GM12878 (cell line): ENCODE measurements at regions not wholly inside any gene's neighbourhood (a gene's known extent, or its start where the extent isn't known, plus 50 kb on each side); places are given as distances from the start of the nearest gene placed in this dataset.

ENCODE experiments used
- ATAC-seq: fragments of 200-7000 bp; cut with Tn5 transposase; 3 replicates; pipeline ENCODE4 v1.9.1; 2020; ENCODE audit warnings: mild to moderate bottlenecking, moderate library complexity
- BruUV-seq: library from RNA; stranded (reverse); fragments of 400-500 nt; replicated peaks from 2 replicates; lab custom pipeline; 2021; lab: Mats Ljungman, UMichigan
- CTCF ChIA-PET: fragments of 300-600 bp; sonication (Branson Sonifier 250); formaldehyde crosslinking; extraction: SDS; loops from one replicate; lab custom pipeline; 2021; ENCODE audit warnings: inconsistent platforms; lab: Yijun Ruan, JAX
- POLR2A ChIA-PET: fragments of 350-600 bp; formaldehyde crosslinking; extraction: SDS; loops from one replicate; lab custom pipeline; 2021; ENCODE audit warnings: inconsistent platforms; lab: Charles Lee
- RAD21 ChIA-PET: fragments of 300-600 bp; sonication (Branson Sonifier 250); formaldehyde crosslinking; loops from one replicate; lab custom pipeline; 2023; ENCODE audit warnings: antibody characterized with exemption; ENCODE audit not compliant: unreplicated experiment; lab: Charles Lee
- SMC1A ChIA-PET: fragments of 300-600 bp; sonication (Branson Sonifier 250); formaldehyde crosslinking; loops from one replicate; lab custom pipeline; 2023; ENCODE audit not compliant: unreplicated experiment, uncharacterized antibody; lab: Charles Lee
- DNase-seq: peaks from one replicate; pipeline ENCODE4 v3.0.0-alpha.2; 2011; ENCODE audit warnings: low read depth, low spot score
- FAIRE-seq: peaks from 3 replicates; lab custom pipeline; 2011; peaks lifted over from hg19 to GRCh38; lab: Jason Lieb, UNC
- H2AFZ ChIP-seq: 2 replicates; pipeline ENCODE4 v1.6.0; 2011; ENCODE audit warnings: low read depth, low read length, control low read depth; ENCODE audit not compliant: control insufficient read depth
- H3K27ac ChIP-seq: 2 replicates; pipeline ENCODE4 v1.5.1; 2011; ENCODE audit warnings: control low read depth; ENCODE audit not compliant: control insufficient read depth, insufficient read depth
- H3K27me3 ChIP-seq, 2 experiments: replicated peaks in 1 of 2; 2 replicates each; pipeline versions ENCODE4 v1.6.0 to v1.6.1; 2011; ENCODE audit warnings: low read length in 1 of 2; ENCODE audit not compliant: control insufficient read depth in 2 of 2, insufficient read depth in 2 of 2
- H3K36me3 ChIP-seq, 2 experiments: 2 replicates each; pipeline ENCODE4 v1.5.1; 2011; ENCODE audit warnings: low read length in 1 of 2; ENCODE audit not compliant: control insufficient read depth in 2 of 2, insufficient read depth in 2 of 2
- H3K4me1 ChIP-seq: 2 replicates; pipeline ENCODE4 v1.6.1; 2011; ENCODE audit warnings: mild to moderate bottlenecking, low read length, moderate library complexity, mixed read lengths; ENCODE audit not compliant: control insufficient read depth, insufficient read depth
- H3K4me2 ChIP-seq: 2 replicates; pipeline ENCODE4 v1.6.0; 2011; ENCODE audit warnings: control low read depth; ENCODE audit not compliant: control insufficient read depth, insufficient read depth
- H3K4me3 ChIP-seq: fragments of 200-600 bp; sonication (generic); 2 replicates; pipeline ENCODE4 v1.5.1; 2016
- H3K79me2 ChIP-seq: 2 replicates; pipeline ENCODE4 v1.6.0; 2011; ENCODE audit warnings: low read length; ENCODE audit not compliant: control insufficient read depth, insufficient read depth
- H3K9ac ChIP-seq: 2 replicates; pipeline ENCODE4 v1.8.0; 2011; ENCODE audit warnings: low read length, control low read depth, mixed read lengths; ENCODE audit not compliant: control insufficient read depth, insufficient read depth
- H3K9me3 ChIP-seq: replicated peaks from 3 replicates; pipeline ENCODE4 v1.5.1; 2011; ENCODE audit warnings: mild to moderate bottlenecking, low read length; ENCODE audit not compliant: control insufficient read depth, insufficient read depth
- H4K20me1 ChIP-seq: 2 replicates; pipeline ENCODE4 v1.6.0; 2011; ENCODE audit not compliant: control insufficient read depth, insufficient read depth
- CBFB ChIP-seq: IDR thresholded peaks from 2 replicates; pipeline ENCODE4 v1.6.1; 2016; ENCODE audit warnings: antibody characterized with exemption, low read depth
- CBX5 ChIP-seq: sonication (generic); IDR thresholded peaks from 2 replicates; pipeline ENCODE4 v1.6.1; 2016; ENCODE audit warnings: low read depth, moderate library complexity, mild to moderate bottlenecking, inconsistent platforms
- DPF2 ChIP-seq: fragments of 450-650 bp; IDR thresholded peaks from 2 replicates; pipeline ENCODE4 v1.6.1; 2017; ENCODE audit warnings: mild to moderate bottlenecking
- IKZF2 ChIP-seq, 2 experiments: fragments of 450-650 bp; IDR thresholded peaks; 2 replicates each; pipeline ENCODE4 v1.6.1; 2017; ENCODE audit warnings: mild to moderate bottlenecking in 2 of 2, moderate library complexity in 2 of 2
- MAX ChIP-seq: IDR thresholded peaks from 2 replicates; pipeline ENCODE4 v1.6.1; 2012; ENCODE audit warnings: low read depth, low read length, improper control_type of control experiment
- MEF2A ChIP-seq: IDR thresholded peaks from 2 replicates; pipeline ENCODE4 v1.6.1; 2011; ENCODE audit warnings: low read depth, mild to moderate bottlenecking, low read length, moderate library complexity; ENCODE audit not compliant: insufficient read depth
- SREBF2 ChIP-seq: IDR thresholded peaks from 2 replicates; pipeline ENCODE4 v1.6.1; 2012; ENCODE audit warnings: mild to moderate bottlenecking, low read length
- SRF ChIP-seq, 2 experiments: IDR thresholded peaks; 2 replicates each; pipeline ENCODE4 v1.6.1; 2011; ENCODE audit warnings: low read depth in 2 of 2, low read length in 2 of 2, mild to moderate bottlenecking in 1 of 2, moderate library complexity in 1 of 2
- TARDBP ChIP-seq: IDR thresholded peaks from 2 replicates; pipeline ENCODE4 v1.6.1; 2016; ENCODE audit warnings: borderline replicate concordance
- TCF3 ChIP-seq: IDR thresholded peaks from 2 replicates; pipeline ENCODE4 v1.6.1; 2012; ENCODE audit warnings: low read depth, mild to moderate bottlenecking, low read length, borderline replicate concordance; ENCODE audit not compliant: insufficient read depth
- TCF7 ChIP-seq: IDR thresholded peaks from 2 replicates; pipeline ENCODE4 v1.6.1; 2014; ENCODE audit warnings: antibody characterized with exemption, borderline replicate concordance
- YY1 ChIP-seq: IDR thresholded peaks from 2 replicates; pipeline ENCODE4 v1.6.1; 2011; ENCODE audit warnings: low read depth, mild to moderate bottlenecking, low read length
- WGBS: methylation state at CpG from one replicate; pipeline ENCODE4 v1.1.6; 2016; ENCODE audit warnings: low lambda C conversion rate; ENCODE audit not compliant: insufficient replicate concordance, insufficient coverage; ENCODE audit errors: missing lambda C conversion rate; 5-methylcytosine and 5-hydroxymethylcytosine counted together
- in situ Hi-C: fragments of 300-500 bp; cut with MboI; formaldehyde crosslinking; loops from 9 replicates; pipeline ENCODE4 v1.14.3; 2018; ENCODE audit warnings: mixed read lengths
- intact Hi-C: fragments of 100-400 bp; cut with micrococcal nuclease; formaldehyde crosslinking; loops from one replicate; pipeline ENCODE4 v1.14.2; 2022; ENCODE audit not compliant: unreplicated experiment
- TF ChIP-seq, protein P1 (sequence below): IDR thresholded peaks from 2 replicates; pipeline ENCODE4 v1.6.1; 2011; ENCODE audit warnings: borderline replicate concordance, low read depth, mild to moderate bottlenecking, moderate library complexity, low read length; ENCODE audit not compliant: insufficient read depth, poor library complexity, severe bottlenecking

DNA sequence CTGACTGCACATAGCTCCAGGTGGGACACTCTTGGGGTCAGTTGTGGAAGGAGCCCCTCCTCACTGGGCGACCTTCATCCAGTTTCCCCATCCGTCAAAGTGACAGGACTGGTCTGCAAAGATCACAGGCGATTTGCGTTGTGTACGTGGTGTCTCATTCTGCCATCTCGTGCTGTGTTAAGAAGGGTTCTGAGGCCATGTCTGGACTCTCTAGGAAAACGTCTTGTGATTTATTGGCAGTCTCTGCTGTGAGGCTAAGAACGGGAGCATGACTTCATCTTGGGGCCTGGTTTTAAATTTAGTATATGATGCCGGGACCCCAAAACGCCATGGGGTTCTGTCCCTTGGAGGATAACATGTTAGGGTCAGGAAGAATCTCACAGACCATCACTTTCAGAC is 65.2 kb upstream of the CIBAR2 start:
- intact Hi-C loops, result no loop called here
- FAIRE-seq (no peak), DNase-seq (no peak), ATAC-seq (no peak)
- ChIA-PET CTCF (interaction anchor here (1.6 kb wide), 1 partner anchor 75 kb away, joined by 4 read pairs; no protein-coding TSS in a partner anchor), RAD21 (interaction anchor here (0.6 kb wide), 1 partner anchor 644 kb away, joined by 4 read pairs; no protein-coding TSS in a partner anchor)
- H3K27ac ChIP-seq, result no peak overlapping the region
- no TSS peak for BruUV-seq
- H3K9ac ChIP-seq, result no peak overlapping the region
- H3K4me3 ChIP-seq, result no peak overlapping the region
- no peaks in the 10 kb centered on the region for H3K9me3 ChIP-seq
- H3K36me3 ChIP-seq, result no peaks in the 10 kb centered on the region
- no peak overlapping the region for H3K4me2 ChIP-seq
- H3K27me3 ChIP-seq, result peaks cover 0 to under 1% of the 10 kb centered on the region in 2 experiments; a peak in 1 of 4 replicates
- H3K4me1 ChIP-seq, result no peaks in the 10 kb centered on the region; the same call in 1 of the 2 replicates
- no peaks in the 10 kb centered on the region for H4K20me1 ChIP-seq
- in situ Hi-C loops, result no loop called here
- TF ChIP-seq SRF (IDR thresholded peaks at IDR 0.05; ENCODE audit: low read depth in 2 of 2, low read length in 2 of 2) (no peak), TARDBP (no peak), MAX (no peak), YY1 (no peak), DPF2 (no peak), IKZF2 (IDR thresholded peaks at IDR 0.05) (no peak), TCF7 (no peak), MEF2A (no peak), CBFB (no peak), CBX5 (no peak), TCF3 (no peak), SREBF2 (no peak)
- TF ChIP-seq, protein P1, sequence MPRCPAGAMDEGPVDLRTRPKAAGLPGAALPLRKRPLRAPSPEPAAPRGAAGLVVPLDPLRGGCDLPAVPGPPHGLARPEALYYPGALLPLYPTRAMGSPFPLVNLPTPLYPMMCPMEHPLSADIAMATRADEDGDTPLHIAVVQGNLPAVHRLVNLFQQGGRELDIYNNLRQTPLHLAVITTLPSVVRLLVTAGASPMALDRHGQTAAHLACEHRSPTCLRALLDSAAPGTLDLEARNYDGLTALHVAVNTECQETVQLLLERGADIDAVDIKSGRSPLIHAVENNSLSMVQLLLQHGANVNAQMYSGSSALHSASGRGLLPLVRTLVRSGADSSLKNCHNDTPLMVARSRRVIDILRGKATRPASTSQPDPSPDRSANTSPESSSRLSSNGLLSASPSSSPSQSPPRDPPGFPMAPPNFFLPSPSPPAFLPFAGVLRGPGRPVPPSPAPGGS, result no peak
- TF ChIP-seq, all 136 proteins: peak for 0
- 47% methylated on average over 10 of the region's 10 CpGs for WGBS
- ChIA-PET POLR2A (no interaction called here), SMC1A (no interaction called here)
- Histone ChIP-seq H2AFZ (no peak overlapping the region), H3K79me2 (no peaks in the 10 kb centered on the region)
